Breast epithelium (tissue), 4 donors: ENCODE measurements at regions not wholly inside any gene's neighbourhood (a gene's known extent, or its start where the extent isn't known, plus 50 kb on each side); places are given as distances from the start of the nearest gene placed in this dataset.

Source experiments
- DNase-seq, 2 donors: peaks; one replicate each; pipeline ENCODE4 v3.0.0-alpha.2; 2019; ENCODE audit warnings: low spot score in 2 of 2
- H3K27ac ChIP-seq, 2 donors: fragments of 200-600 bp; sonication (generic) in 1 of 2; one replicate each; pipeline ENCODE4 v1.5.1; 2016 to 2019; ENCODE audit warnings: mild to moderate bottlenecking in 1 of 2
- H3K27me3 ChIP-seq, 2 donors: fragments of 200-600 bp; sonication (generic) in 1 of 2; one replicate each; pipeline versions ENCODE4 v1.5.1 to v1.6.0; 2017 to 2019; ENCODE audit warnings: control low read depth in 1 of 2, mild to moderate bottlenecking in 1 of 2
- H3K36me3 ChIP-seq: fragments of 200-600 bp; one replicate; pipeline ENCODE4 v1.5.1; 2019
- H3K4me1 ChIP-seq, 2 donors: fragments of 200-600 bp; sonication (generic); one replicate each; pipeline ENCODE4 v1.5.1; 2016 to 2019; ENCODE audit warnings: control low read depth in 1 of 2
- H3K4me3 ChIP-seq, 3 donors: fragments of 200-600 bp; sonication (generic); 1 replicate in 2 of 3; 2 replicates in 1 of 3; pipeline ENCODE4 v1.5.1; 2016 to 2019; ENCODE audit warnings: mild to moderate bottlenecking in 3 of 3, moderate library complexity in 2 of 3
- H3K9me3 ChIP-seq, 2 donors: fragments of 200-600 bp; sonication (generic) in 1 of 2; one replicate each; pipeline ENCODE4 v1.5.1; 2016 to 2019; ENCODE audit warnings: control low read depth in 1 of 2
- POLR2A ChIP-seq: fragments of 450-650 bp; IDR thresholded peaks from one replicate; pipeline ENCODE4 v1.6.1; 2016; ENCODE audit warnings: antibody characterized with exemption, mild to moderate bottlenecking, moderate library complexity
- POLR2AphosphoS5 ChIP-seq, 3 donors: sonication (generic); formaldehyde crosslinking; IDR thresholded peaks; one replicate each; pipeline ENCODE4 v1.6.1; 2017; ENCODE audit warnings: antibody characterized with exemption in 3 of 3
- intact Hi-C: fragments of 100-400 bp; cut with DNase I; formaldehyde crosslinking; loops from one replicate; pipeline ENCODE4 v1.15.1; 2023; ENCODE audit warnings: low total_unique reads
- TF ChIP-seq, protein P1 (sequence below), 3 donors: fragments of 450-650 bp; IDR thresholded peaks; one replicate each; pipeline ENCODE4 v1.5.1; 2016 to 2017; ENCODE audit warnings: antibody characterized with exemption in 3 of 3, mild to moderate bottlenecking in 3 of 3, moderate library complexity in 3 of 3

DNA sequence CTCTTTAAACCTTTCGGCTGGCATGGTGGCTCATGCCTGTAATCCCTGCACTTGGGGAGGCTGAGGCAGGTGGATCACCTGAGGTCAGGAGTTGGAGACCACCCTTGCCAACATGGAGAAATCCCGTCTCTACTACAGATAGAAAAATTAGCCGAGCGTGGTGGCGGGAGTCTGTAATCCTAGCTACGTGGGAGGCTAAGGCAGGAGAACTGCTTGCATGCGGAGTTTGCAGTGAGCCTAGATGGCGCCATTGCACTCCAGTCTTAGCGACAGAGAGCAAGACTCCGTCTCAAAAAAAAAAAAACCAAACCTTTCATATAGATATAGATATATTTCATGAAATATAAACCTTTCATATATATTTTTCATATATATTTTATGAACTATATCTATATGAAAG, 864.7 kb downstream of the TRIB2 start:
- no peak for DNase-seq
- no peaks in the 10 kb centered on the region for H3K27me3 ChIP-seq
- H3K4me1 ChIP-seq, result no peaks in the 10 kb centered on the region
- intact Hi-C loops, result no loop called here
- TF ChIP-seq, protein P1, sequence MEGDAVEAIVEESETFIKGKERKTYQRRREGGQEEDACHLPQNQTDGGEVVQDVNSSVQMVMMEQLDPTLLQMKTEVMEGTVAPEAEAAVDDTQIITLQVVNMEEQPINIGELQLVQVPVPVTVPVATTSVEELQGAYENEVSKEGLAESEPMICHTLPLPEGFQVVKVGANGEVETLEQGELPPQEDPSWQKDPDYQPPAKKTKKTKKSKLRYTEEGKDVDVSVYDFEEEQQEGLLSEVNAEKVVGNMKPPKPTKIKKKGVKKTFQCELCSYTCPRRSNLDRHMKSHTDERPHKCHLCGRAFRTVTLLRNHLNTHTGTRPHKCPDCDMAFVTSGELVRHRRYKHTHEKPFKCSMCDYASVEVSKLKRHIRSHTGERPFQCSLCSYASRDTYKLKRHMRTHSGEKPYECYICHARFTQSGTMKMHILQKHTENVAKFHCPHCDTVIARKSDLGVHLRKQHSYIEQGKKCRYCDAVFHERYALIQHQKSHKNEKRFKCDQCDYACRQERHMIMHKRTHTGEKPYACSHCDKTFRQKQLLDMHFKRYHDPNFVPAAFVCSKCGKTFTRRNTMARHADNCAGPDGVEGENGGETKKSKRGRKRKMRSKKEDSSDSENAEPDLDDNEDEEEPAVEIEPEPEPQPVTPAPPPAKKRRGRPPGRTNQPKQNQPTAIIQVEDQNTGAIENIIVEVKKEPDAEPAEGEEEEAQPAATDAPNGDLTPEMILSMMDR (IDR thresholded peaks at IDR 0.05), result no peak
- no peak for TF ChIP-seq POLR2AphosphoS5 (IDR thresholded peaks at IDR 0.05)
- TF ChIP-seq POLR2A, result no peak
- no peaks in the 10 kb centered on the region for H3K36me3 ChIP-seq
- no peak overlapping the region for H3K27ac ChIP-seq
- H3K4me3 ChIP-seq, result no peak overlapping the region
- no peaks in the 10 kb centered on the region for H3K9me3 ChIP-seq

GRCh38 chr2:13583609-13584008, 866.9 kb downstream of the TRIB2 start:
- Histone ChIP-seq H3K4me1 (no peaks in the 10 kb centered on the region), H3K27me3 (no peaks in the 10 kb centered on the region), H3K4me3 (no peak overlapping the region), H3K36me3 (no peaks in the 10 kb centered on the region), H3K27ac (no peak overlapping the region), H3K9me3 (no peaks in the 10 kb centered on the region)
- no peak for DNase-seq
- intact Hi-C loops, result no loop called here
- TF ChIP-seq POLR2A (no peak), POLR2AphosphoS5 (IDR thresholded peaks at IDR 0.05) (no peak)
- TF ChIP-seq, protein P1 (IDR thresholded peaks at IDR 0.05), result no peak

DNA sequence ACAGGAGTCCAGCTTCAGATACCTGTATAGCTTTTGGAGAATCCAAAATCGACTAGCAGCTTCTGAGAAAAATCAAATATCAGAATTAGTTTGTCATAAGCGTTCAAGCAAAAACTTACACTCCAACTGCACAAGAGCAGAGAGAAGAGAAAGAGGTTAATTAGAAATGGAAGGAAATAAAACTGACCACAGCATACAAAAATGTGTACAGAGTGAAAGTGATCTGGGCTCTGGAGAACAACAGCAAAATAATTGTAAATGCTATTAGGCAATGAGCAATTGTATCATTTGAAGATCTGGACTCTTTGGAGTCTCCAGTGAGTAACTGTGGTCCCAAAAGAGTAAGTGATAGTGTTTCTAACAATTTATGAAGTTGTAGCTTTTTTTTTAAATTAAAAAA, 867.3 kb downstream of the TRIB2 start:
- intact Hi-C loops, result no loop called here
- no peak overlapping the region for H3K27ac ChIP-seq
- H3K4me3 ChIP-seq, result no peak overlapping the region
- no peaks in the 10 kb centered on the region for H3K4me1 ChIP-seq
- H3K9me3 ChIP-seq, result no peaks in the 10 kb centered on the region
- no peak for DNase-seq
- no peaks in the 10 kb centered on the region for H3K27me3 ChIP-seq
- H3K36me3 ChIP-seq, result no peaks in the 10 kb centered on the region
- TF ChIP-seq POLR2A (no peak), POLR2AphosphoS5 (IDR thresholded peaks at IDR 0.05) (no peak)
- TF ChIP-seq, protein P1 (IDR thresholded peaks at IDR 0.05), result no peak

DNA sequence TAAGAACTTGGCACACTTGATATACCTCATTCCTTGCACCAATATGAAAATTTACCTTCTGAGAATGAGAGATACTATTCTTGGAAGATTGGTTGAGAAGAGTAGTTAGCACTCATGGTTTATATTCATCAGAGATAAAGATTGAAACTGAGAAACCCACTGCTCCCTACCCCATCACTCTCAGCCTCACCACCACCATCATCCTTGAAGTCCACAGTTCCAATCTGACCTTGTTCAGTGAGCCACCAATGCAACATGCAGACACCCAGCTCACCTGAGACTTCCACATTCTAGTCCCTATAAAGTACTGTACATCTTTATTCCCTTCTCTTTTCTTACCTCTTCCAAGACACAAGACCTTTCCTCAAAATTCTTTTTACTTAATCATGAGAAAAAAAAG, 869.0 kb downstream of the TRIB2 start:
- no peak for DNase-seq

GRCh38 chr2:13596233-13596632, 879.5 kb downstream of the TRIB2 start:
- Histone ChIP-seq H3K27me3 (no peaks in the 10 kb centered on the region), H3K27ac (no peak overlapping the region), H3K4me1 (no peaks in the 10 kb centered on the region), H3K4me3 (no peak overlapping the region), H3K36me3 (no peaks in the 10 kb centered on the region), H3K9me3 (no peaks in the 10 kb centered on the region)
- no peak for DNase-seq
- no peak for TF ChIP-seq POLR2AphosphoS5 (IDR thresholded peaks at IDR 0.05)
- TF ChIP-seq, protein P1 (IDR thresholded peaks at IDR 0.05), result no peak
- TF ChIP-seq POLR2A, result no peak
- intact Hi-C loops, result no loop called here

More for the DNA sequence above, 869.0 kb downstream of the TRIB2 start:
- intact Hi-C loops, result no loop called here
- no peaks in the 10 kb centered on the region for H3K36me3 ChIP-seq
- H3K9me3 ChIP-seq, result no peaks in the 10 kb centered on the region
- H3K27ac ChIP-seq, result no peak overlapping the region
- no peaks in the 10 kb centered on the region for H3K27me3 ChIP-seq
- H3K4me3 ChIP-seq, result no peak overlapping the region
- H3K4me1 ChIP-seq, result no peaks in the 10 kb centered on the region
- no peak for TF ChIP-seq POLR2AphosphoS5 (IDR thresholded peaks at IDR 0.05)
- TF ChIP-seq POLR2A, result no peak

DNA sequence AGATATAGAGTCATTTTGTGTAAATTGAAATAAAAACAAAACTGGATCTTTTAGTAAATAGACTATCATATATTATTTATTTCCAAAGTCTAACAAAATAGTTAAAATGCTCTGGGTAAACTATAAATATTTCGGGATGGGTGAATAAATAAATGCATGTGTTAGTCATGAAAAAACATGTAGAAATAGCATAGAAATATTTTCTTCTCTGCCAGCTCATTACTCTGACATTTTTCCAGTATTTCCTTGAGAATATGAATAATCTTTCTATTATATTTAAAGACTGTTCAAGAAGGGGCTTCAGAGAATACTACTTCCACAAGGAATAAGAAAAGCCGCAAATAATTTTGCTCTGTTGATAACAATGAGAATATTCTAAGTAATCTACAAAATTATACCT, 880.4 kb downstream of the TRIB2 start:
- H3K36me3 ChIP-seq, result no peaks in the 10 kb centered on the region
- H3K27me3 ChIP-seq, result no peaks in the 10 kb centered on the region
- no peaks in the 10 kb centered on the region for H3K4me1 ChIP-seq
- H3K4me3 ChIP-seq, result no peak overlapping the region
- intact Hi-C loops, result no loop called here
- no peak for DNase-seq
- no peak overlapping the region for H3K27ac ChIP-seq
- TF ChIP-seq, protein P1 (IDR thresholded peaks at IDR 0.05), result no peak
- TF ChIP-seq POLR2A (no peak), POLR2AphosphoS5 (IDR thresholded peaks at IDR 0.05) (no peak)
- H3K9me3 ChIP-seq, result no peaks in the 10 kb centered on the region
